ENCODE measurements at regions not wholly inside any gene's neighbourhood (a gene's known extent, or its start where the extent isn't known, plus 50 kb on each side); places are given as distances from the start of the nearest gene placed in this dataset.

GRCh38 chrX:9330249-9330982 lies 134.4 kb upstream of the TBL1X start:
- Histone ChIP-seq H3K23ac (ENCODE audit: low read length) (no peak overlapping the region), H3K36me3 (ENCODE audit: control insufficient read depth, insufficient read depth, low read length) (no peaks in the 10 kb centered on the region), H3K79me1 (ENCODE audit: low read length) (no peaks in the 10 kb centered on the region), H3K9ac (ENCODE audit: low read length) (no peak overlapping the region), H3K4me1 (ENCODE audit: control insufficient read depth, low read depth, low read length) (no peaks in the 10 kb centered on the region), H3K27me3 (ENCODE audit: insufficient read depth, low read length, poor library complexity) (no peaks in the 10 kb centered on the region), H3K27ac (ENCODE audit: low read depth, low read length) (no peak overlapping the region), H2BK15ac (replicated peaks; ENCODE audit: low read depth) (no peak overlapping the region), H2AK5ac (ENCODE audit: low read length) (no peak overlapping the region), H2BK120ac (ENCODE audit: low read depth, low read length) (no peak overlapping the region), H3K4me2 (ENCODE audit: low read length) (no peak overlapping the region), H3K4me3 (ENCODE audit: low read length) (no peak overlapping the region), H2BK5ac (ENCODE audit: low read length) (no peak overlapping the region), H3K56ac (ENCODE audit: low read length) (no peak overlapping the region), H4K8ac (ENCODE audit: low read depth, low read length) (no peak overlapping the region), H4K5ac (ENCODE audit: low read length) (no peak overlapping the region), H3K4ac (ENCODE audit: low read depth, low read length) (no peak overlapping the region), H3K18ac (ENCODE audit: low read length) (no peak overlapping the region), H3K79me2 (ENCODE audit: control insufficient read depth, insufficient read depth, low read length) (no peaks in the 10 kb centered on the region)
- WGBS (ENCODE audit: extremely low coverage, insufficient coverage, low lambda C conversion rate), result no CpG with 5 or more reads among the region's 8 CpGs
- DNase-seq, result no peak

GRCh38 chrX:9333873-9334560 lies 130.8 kb upstream of the TBL1X start:
- H3K36me3 ChIP-seq (ENCODE audit: control insufficient read depth, insufficient read depth, low read length), result no peaks in the 10 kb centered on the region
- H3K4ac ChIP-seq (ENCODE audit: low read depth, low read length), result no peak overlapping the region
- H4K5ac ChIP-seq (ENCODE audit: low read length), result no peak overlapping the region
- H3K9ac ChIP-seq (ENCODE audit: low read length), result no peak overlapping the region
- H3K79me1 ChIP-seq (ENCODE audit: low read length), result no peaks in the 10 kb centered on the region
- no peak overlapping the region for H3K18ac ChIP-seq (ENCODE audit: low read length)
- no peaks in the 10 kb centered on the region for H3K79me2 ChIP-seq (ENCODE audit: control insufficient read depth, insufficient read depth, low read length)
- H2AK5ac ChIP-seq (ENCODE audit: low read length), result no peak overlapping the region
- no peak overlapping the region for H3K4me3 ChIP-seq (ENCODE audit: low read length)
- no peak overlapping the region for H2BK120ac ChIP-seq (ENCODE audit: low read depth, low read length)
- H3K27me3 ChIP-seq (ENCODE audit: insufficient read depth, low read length, poor library complexity), result no peaks in the 10 kb centered on the region
- DNase-seq, result no peak
- no peak overlapping the region for H3K23ac ChIP-seq (ENCODE audit: low read length)
- no peak overlapping the region for H2BK15ac ChIP-seq (replicated peaks; ENCODE audit: low read depth)
- H3K27ac ChIP-seq (ENCODE audit: low read depth, low read length), result no peak overlapping the region
- no peak overlapping the region for H4K8ac ChIP-seq (ENCODE audit: low read depth, low read length)
- H3K4me2 ChIP-seq (ENCODE audit: low read length), result no peak overlapping the region
- no peaks in the 10 kb centered on the region for H3K4me1 ChIP-seq (ENCODE audit: control insufficient read depth, low read depth, low read length)
- no peak overlapping the region for H3K56ac ChIP-seq (ENCODE audit: low read length)
- no CpG with 5 or more reads among the region's 11 CpGs for WGBS (ENCODE audit: extremely low coverage, insufficient coverage, low lambda C conversion rate)
- no peak overlapping the region for H2BK5ac ChIP-seq (ENCODE audit: low read length)

GRCh38 chrX:9335251-9335650 lies 129.6 kb upstream of the TBL1X start:
- no peaks in the 10 kb centered on the region for H3K36me3 ChIP-seq (ENCODE audit: control insufficient read depth, insufficient read depth, low read length)
- no CpG with 5 or more reads among the region's 6 CpGs for WGBS (ENCODE audit: extremely low coverage, insufficient coverage, low lambda C conversion rate)
- H3K27me3 ChIP-seq (ENCODE audit: insufficient read depth, low read length, poor library complexity), result no peaks in the 10 kb centered on the region
- H3K27ac ChIP-seq (ENCODE audit: low read depth, low read length), result no peak overlapping the region
- H3K4me1 ChIP-seq (ENCODE audit: control insufficient read depth, low read depth, low read length), result no peaks in the 10 kb centered on the region
- no peak overlapping the region for H3K9ac ChIP-seq (ENCODE audit: low read length)
- H2BK5ac ChIP-seq (ENCODE audit: low read length), result no peak overlapping the region
- H4K5ac ChIP-seq (ENCODE audit: low read length), result no peak overlapping the region
- H2BK120ac ChIP-seq (ENCODE audit: low read depth, low read length), result no peak overlapping the region
- DNase-seq, result no peak
- no peaks in the 10 kb centered on the region for H3K79me1 ChIP-seq (ENCODE audit: low read length)
- no peak overlapping the region for H3K18ac ChIP-seq (ENCODE audit: low read length)
- no peak overlapping the region for H3K56ac ChIP-seq (ENCODE audit: low read length)
- H2AK5ac ChIP-seq (ENCODE audit: low read length), result no peak overlapping the region
- no peak overlapping the region for H3K4me2 ChIP-seq (ENCODE audit: low read length)
- H3K4ac ChIP-seq (ENCODE audit: low read depth, low read length), result no peak overlapping the region
- no peaks in the 10 kb centered on the region for H3K79me2 ChIP-seq (ENCODE audit: control insufficient read depth, insufficient read depth, low read length)
- H4K8ac ChIP-seq (ENCODE audit: low read depth, low read length), result no peak overlapping the region
- no peak overlapping the region for H3K23ac ChIP-seq (ENCODE audit: low read length)
- no peak overlapping the region for H3K4me3 ChIP-seq (ENCODE audit: low read length)
- no peak overlapping the region for H2BK15ac ChIP-seq (replicated peaks; ENCODE audit: low read depth)

GRCh38 chrX:9336456-9336855 lies 128.4 kb upstream of the TBL1X start:
- WGBS (ENCODE audit: extremely low coverage, insufficient coverage, low lambda C conversion rate), result no CpG with 5 or more reads among the region's 8 CpGs
- Histone ChIP-seq H3K18ac (ENCODE audit: low read length) (no peak overlapping the region), H3K36me3 (ENCODE audit: control insufficient read depth, insufficient read depth, low read length) (no peaks in the 10 kb centered on the region), H4K8ac (ENCODE audit: low read depth, low read length) (no peak overlapping the region), H3K27ac (ENCODE audit: low read depth, low read length) (no peak overlapping the region), H3K23ac (ENCODE audit: low read length) (no peak overlapping the region), H3K4me3 (ENCODE audit: low read length) (no peak overlapping the region), H3K4me1 (ENCODE audit: control insufficient read depth, low read depth, low read length) (no peaks in the 10 kb centered on the region), H3K79me1 (ENCODE audit: low read length) (no peaks in the 10 kb centered on the region), H3K4ac (ENCODE audit: low read depth, low read length) (no peak overlapping the region), H3K27me3 (ENCODE audit: insufficient read depth, low read length, poor library complexity) (no peaks in the 10 kb centered on the region), H2AK5ac (ENCODE audit: low read length) (no peak overlapping the region), H2BK120ac (ENCODE audit: low read depth, low read length) (no peak overlapping the region), H2BK5ac (ENCODE audit: low read length) (no peak overlapping the region), H3K56ac (ENCODE audit: low read length) (no peak overlapping the region), H3K79me2 (ENCODE audit: control insufficient read depth, insufficient read depth, low read length) (no peaks in the 10 kb centered on the region), H3K9ac (ENCODE audit: low read length) (no peak overlapping the region), H2BK15ac (replicated peaks; ENCODE audit: low read depth) (no peak overlapping the region), H4K5ac (ENCODE audit: low read length) (no peak overlapping the region), H3K4me2 (ENCODE audit: low read length) (no peak overlapping the region)
- DNase-seq, result no peak

DNA sequence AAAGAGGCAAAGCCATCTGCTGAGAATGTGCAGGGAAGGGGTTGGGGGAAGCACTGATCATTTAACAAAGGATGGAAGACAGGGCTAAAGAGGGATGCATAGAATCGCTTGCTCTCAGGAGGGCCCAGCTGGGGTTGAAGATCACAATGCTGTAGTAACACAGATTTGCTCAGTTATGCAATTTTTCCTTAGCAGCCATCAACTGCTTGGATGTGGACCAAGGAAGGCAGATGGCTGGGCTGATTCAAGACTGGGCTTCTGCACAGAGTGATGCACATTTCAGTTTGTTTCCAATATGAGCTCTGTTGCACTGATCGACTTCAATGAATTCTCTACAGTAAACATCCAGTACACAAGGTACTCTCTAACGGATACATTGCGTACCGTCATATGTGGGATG lies 127.8 kb upstream of the TBL1X start:
- Histone ChIP-seq H3K4me2 (ENCODE audit: low read length) (no peak overlapping the region), H3K9ac (ENCODE audit: low read length) (no peak overlapping the region), H4K8ac (ENCODE audit: low read depth, low read length) (no peak overlapping the region), H3K4ac (ENCODE audit: low read depth, low read length) (no peak overlapping the region), H3K4me3 (ENCODE audit: low read length) (no peak overlapping the region), H2BK15ac (replicated peaks; ENCODE audit: low read depth) (no peak overlapping the region), H2BK5ac (ENCODE audit: low read length) (no peak overlapping the region), H3K27me3 (ENCODE audit: insufficient read depth, low read length, poor library complexity) (no peaks in the 10 kb centered on the region), H3K23ac (ENCODE audit: low read length) (no peak overlapping the region), H3K56ac (ENCODE audit: low read length) (no peak overlapping the region), H3K79me1 (ENCODE audit: low read length) (no peaks in the 10 kb centered on the region), H2BK120ac (ENCODE audit: low read depth, low read length) (no peak overlapping the region), H3K27ac (ENCODE audit: low read depth, low read length) (no peak overlapping the region), H3K79me2 (ENCODE audit: control insufficient read depth, insufficient read depth, low read length) (no peaks in the 10 kb centered on the region), H3K18ac (ENCODE audit: low read length) (no peak overlapping the region), H2AK5ac (ENCODE audit: low read length) (no peak overlapping the region), H3K4me1 (ENCODE audit: control insufficient read depth, low read depth, low read length) (no peaks in the 10 kb centered on the region), H4K5ac (ENCODE audit: low read length) (no peak overlapping the region), H3K36me3 (ENCODE audit: control insufficient read depth, insufficient read depth, low read length) (no peaks in the 10 kb centered on the region)
- no peak for DNase-seq
- no CpG with 5 or more reads among the region's 5 CpGs for WGBS (ENCODE audit: extremely low coverage, insufficient coverage, low lambda C conversion rate)

Data from mesendoderm (in vitro differentiated cells).